Gastroesophageal sphincter (tissue), 4 donors: ENCODE measurements at regions not wholly inside any gene's neighbourhood (a gene's known extent, or its start where the extent isn't known, plus 50 kb on each side); places are given as distances from the start of the nearest gene placed in this dataset.

ENCODE experiments used
- ATAC-seq: fragments of 150-250 bp; one replicate; pipeline ENCODE4 v1.9.1; 2016; ENCODE audit warnings: mild to moderate bottlenecking, moderate library complexity
- H3K27ac ChIP-seq, 4 donors: fragments of 200-600 bp; sonication (generic) in 3 of 4; 1 replicate in 3 of 4; 2 replicates in 1 of 4; pipeline ENCODE4 v1.5.1; 2016 to 2019
- H3K27me3 ChIP-seq: fragments of 200-600 bp; sonication (generic); one replicate; pipeline ENCODE4 v1.5.1; 2019
- H3K36me3 ChIP-seq, 2 donors: fragments of 200-600 bp; sonication (generic); one replicate each; pipeline ENCODE4 v1.5.1; 2019; ENCODE audit warnings: control low read depth in 1 of 2
- H3K4me1 ChIP-seq, 3 donors: fragments of 200-600 bp; sonication (generic); 1 replicate in 2 of 3; 2 replicates in 1 of 3; pipeline ENCODE4 v1.5.1; 2016 to 2019; ENCODE audit warnings: control low read depth in 2 of 3
- H3K4me3 ChIP-seq, 2 donors: fragments of 200-600 bp; sonication (generic); one replicate each; pipeline ENCODE4 v1.5.1; 2019; ENCODE audit warnings: mild to moderate bottlenecking in 1 of 2, moderate library complexity in 1 of 2
- H3K9me3 ChIP-seq, 3 donors: fragments of 200-600 bp; sonication (generic); one replicate each; pipeline ENCODE4 v1.5.1; 2017 to 2019; ENCODE audit warnings: control low read depth in 2 of 3
- EP300 ChIP-seq: sonication (generic); formaldehyde crosslinking; IDR thresholded peaks from one replicate; pipeline ENCODE4 v1.6.1; 2017; ENCODE audit warnings: antibody characterized with exemption, mild to moderate bottlenecking
- POLR2A ChIP-seq, 2 donors: fragments of 450-650 bp; IDR thresholded peaks; one replicate each; pipeline ENCODE4 v1.6.1; 2017; ENCODE audit warnings: antibody characterized with exemption in 2 of 2, mild to moderate bottlenecking in 2 of 2, moderate library complexity in 1 of 2
- POLR2AphosphoS5 ChIP-seq: sonication (generic); formaldehyde crosslinking; IDR thresholded peaks from one replicate; pipeline ENCODE4 v1.6.1; 2017; ENCODE audit warnings: antibody characterized with exemption
- WGBS, 2 donors: methylation state at CpG; one replicate each; pipeline ENCODE4 v1.1.5; 2018; ENCODE audit warnings: low coverage in 1 of 2; 5-methylcytosine and 5-hydroxymethylcytosine counted together
- TF ChIP-seq, protein P1 (sequence below), 4 experiments: fragments of 200-600 bp in 2 of 4; fragments of 450-650 bp in 2 of 4; sonication (generic) in 1 of 4; IDR thresholded peaks; one replicate each; pipeline ENCODE4 v1.5.1; 2017 to 2019; ENCODE audit warnings: antibody characterized with exemption in 4 of 4, mild to moderate bottlenecking in 2 of 4, moderate library complexity in 2 of 4

DNA sequence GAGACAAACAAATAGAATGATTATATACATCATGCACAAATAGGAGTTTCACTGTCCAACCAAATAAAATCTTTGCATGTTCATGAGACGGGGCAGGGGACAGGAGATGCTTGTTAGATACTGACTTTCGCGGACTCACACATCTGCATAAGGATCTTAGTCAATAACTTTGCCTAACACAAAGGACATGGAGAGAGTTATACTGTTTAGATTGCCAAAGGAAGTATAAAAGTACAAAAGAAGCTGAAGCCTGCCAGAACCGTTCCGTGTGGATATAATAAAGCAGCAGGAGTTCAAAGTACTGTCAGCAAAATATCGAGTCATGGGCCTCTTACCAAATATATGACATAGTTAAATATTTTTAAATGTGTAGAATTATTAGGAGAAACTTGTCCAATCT, 1148.4 kb downstream of the EFNA5 start:
- Histone ChIP-seq H3K9me3 (no peaks in the 10 kb centered on the region), H3K4me3 (no peak overlapping the region), H3K27me3 (no peaks in the 10 kb centered on the region), H3K36me3 (no peaks in the 10 kb centered on the region), H3K27ac (no peak overlapping the region), H3K4me1 (no peaks in the 10 kb centered on the region)
- 33 to 35% methylated on average over 6 of the region's 6 CpGs for WGBS, 2 donors
- TF ChIP-seq EP300 (no peak), POLR2AphosphoS5 (no peak), POLR2A (IDR thresholded peaks at IDR 0.05) (no peak)
- TF ChIP-seq, protein P1, sequence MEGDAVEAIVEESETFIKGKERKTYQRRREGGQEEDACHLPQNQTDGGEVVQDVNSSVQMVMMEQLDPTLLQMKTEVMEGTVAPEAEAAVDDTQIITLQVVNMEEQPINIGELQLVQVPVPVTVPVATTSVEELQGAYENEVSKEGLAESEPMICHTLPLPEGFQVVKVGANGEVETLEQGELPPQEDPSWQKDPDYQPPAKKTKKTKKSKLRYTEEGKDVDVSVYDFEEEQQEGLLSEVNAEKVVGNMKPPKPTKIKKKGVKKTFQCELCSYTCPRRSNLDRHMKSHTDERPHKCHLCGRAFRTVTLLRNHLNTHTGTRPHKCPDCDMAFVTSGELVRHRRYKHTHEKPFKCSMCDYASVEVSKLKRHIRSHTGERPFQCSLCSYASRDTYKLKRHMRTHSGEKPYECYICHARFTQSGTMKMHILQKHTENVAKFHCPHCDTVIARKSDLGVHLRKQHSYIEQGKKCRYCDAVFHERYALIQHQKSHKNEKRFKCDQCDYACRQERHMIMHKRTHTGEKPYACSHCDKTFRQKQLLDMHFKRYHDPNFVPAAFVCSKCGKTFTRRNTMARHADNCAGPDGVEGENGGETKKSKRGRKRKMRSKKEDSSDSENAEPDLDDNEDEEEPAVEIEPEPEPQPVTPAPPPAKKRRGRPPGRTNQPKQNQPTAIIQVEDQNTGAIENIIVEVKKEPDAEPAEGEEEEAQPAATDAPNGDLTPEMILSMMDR (IDR thresholded peaks at IDR 0.05) = no peak
- no peak for ATAC-seq

DNA sequence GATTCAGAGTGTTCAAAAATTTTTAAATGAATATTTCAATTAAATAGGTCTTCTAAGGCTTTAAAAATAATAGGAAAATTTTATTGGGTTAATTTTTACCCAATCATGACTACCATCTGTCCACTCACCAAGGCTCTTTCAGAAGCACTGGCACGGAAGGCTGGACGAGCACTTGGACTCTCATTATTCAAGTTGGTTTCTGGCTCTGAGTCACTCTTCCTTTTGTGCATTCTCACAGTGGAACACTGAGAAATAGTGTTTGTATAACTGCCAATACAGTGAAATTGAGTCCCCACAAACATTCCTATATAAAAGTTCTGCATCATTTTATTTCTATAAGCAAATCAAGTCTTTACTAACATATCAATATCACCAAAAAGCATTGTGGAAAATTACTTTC, 1149.0 kb downstream of the EFNA5 start:
- H3K9me3 ChIP-seq = no peaks in the 10 kb centered on the region
- H3K4me1 ChIP-seq = no peaks in the 10 kb centered on the region
- H3K36me3 ChIP-seq = no peaks in the 10 kb centered on the region
- 22% methylated on average over 2 of the region's 2 CpGs for WGBS, 2 donors
- no peaks in the 10 kb centered on the region for H3K27me3 ChIP-seq
- H3K27ac ChIP-seq = no peak overlapping the region
- TF ChIP-seq POLR2AphosphoS5 (no peak), EP300 (no peak), POLR2A (IDR thresholded peaks at IDR 0.05) (no peak)
- TF ChIP-seq, protein P1 (IDR thresholded peaks at IDR 0.05) = no peak
- no peak overlapping the region for H3K4me3 ChIP-seq
- ATAC-seq = no peak

DNA sequence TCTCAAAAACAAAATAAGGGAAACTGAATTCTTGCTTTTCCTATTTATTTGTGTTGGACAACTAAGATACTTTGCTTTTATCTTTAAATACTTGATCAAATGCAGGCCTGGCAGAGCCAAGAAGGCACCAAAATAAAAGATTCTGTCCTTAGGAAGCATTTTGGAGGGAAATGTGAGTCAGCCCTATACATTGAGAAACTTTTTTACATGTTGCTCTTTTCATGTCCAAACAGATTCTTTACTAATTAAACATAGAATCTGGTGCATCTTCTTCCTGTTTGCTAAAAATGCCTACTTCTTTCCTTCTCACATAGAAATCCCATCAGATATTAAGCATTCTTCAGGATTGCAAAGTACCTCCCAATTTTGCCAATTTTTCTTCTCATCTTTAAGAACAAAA, 1160.4 kb downstream of the EFNA5 start:
- Histone ChIP-seq H3K36me3 (no peaks in the 10 kb centered on the region), H3K9me3 (peaks cover 0 to 5% (median 0%) of the 10 kb centered on the region in 3 donors), H3K4me1 (no peaks in the 10 kb centered on the region), H3K27ac (no peak overlapping the region), H3K27me3 (no peaks in the 10 kb centered on the region), H3K4me3 (no peak overlapping the region)
- no peak for ATAC-seq
- TF ChIP-seq, protein P1 (IDR thresholded peaks at IDR 0.05) = no peak
- TF ChIP-seq POLR2A (IDR thresholded peaks at IDR 0.05) = no peak

DNA sequence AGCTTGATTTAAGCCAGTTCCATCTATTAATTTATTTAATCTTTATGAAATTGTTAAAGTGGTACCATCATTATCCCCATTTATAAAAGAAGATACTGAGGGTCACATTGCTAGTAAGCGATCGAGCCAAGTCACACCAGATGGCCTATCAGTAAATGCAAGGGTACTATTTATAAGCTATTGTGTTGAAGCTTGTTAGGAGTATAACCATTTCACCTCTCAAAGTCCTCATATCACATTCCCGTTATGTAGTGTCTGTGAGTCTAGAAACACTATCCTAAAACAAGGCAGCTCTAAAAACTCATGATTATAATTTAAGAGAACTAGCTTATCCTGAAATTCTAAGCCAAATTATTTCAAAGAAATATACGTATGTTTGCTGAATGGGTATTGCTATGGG, 1161.8 kb downstream of the EFNA5 start:
- Histone ChIP-seq H3K9me3 (peaks cover 0 to 5% (median 0%) of the 10 kb centered on the region in 3 donors), H3K4me1 (no peaks in the 10 kb centered on the region), H3K36me3 (no peaks in the 10 kb centered on the region), H3K4me3 (no peak overlapping the region), H3K27ac (no peak overlapping the region), H3K27me3 (no peaks in the 10 kb centered on the region)
- 85 to 93% methylated on average over 4 of the region's 4 CpGs for WGBS, 2 donors
- no peak for TF ChIP-seq POLR2AphosphoS5
- TF ChIP-seq POLR2A (IDR thresholded peaks at IDR 0.05) = no peak
- TF ChIP-seq, protein P1 (IDR thresholded peaks at IDR 0.05) = no peak
- no peak for TF ChIP-seq EP300
- no peak for ATAC-seq

DNA sequence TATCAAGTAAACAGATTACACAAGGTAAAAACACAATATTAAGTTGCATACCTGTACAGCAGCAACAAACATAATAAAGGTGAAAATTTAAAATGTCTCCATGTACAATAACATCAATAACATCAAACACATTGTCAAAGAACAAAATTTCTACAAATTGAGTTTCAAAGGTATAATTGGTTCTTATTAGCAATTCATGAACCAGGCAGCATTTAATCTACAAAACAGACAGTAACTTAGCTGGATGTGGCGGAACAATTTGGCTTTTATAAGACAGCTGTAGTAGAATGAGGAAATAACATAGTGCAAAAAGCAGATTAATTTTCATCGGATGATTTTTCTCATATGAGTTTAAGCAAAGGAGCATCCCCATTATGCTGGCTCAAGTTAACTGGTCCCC, 1176.8 kb downstream of the EFNA5 start:
- 95 to 100% methylated on average over 2 of the region's 2 CpGs for WGBS, 2 donors
- Histone ChIP-seq H3K9me3 (no peaks in the 10 kb centered on the region), H3K4me1 (no peaks in the 10 kb centered on the region), H3K27ac (no peak overlapping the region), H3K27me3 (no peaks in the 10 kb centered on the region), H3K36me3 (no peaks in the 10 kb centered on the region), H3K4me3 (no peak overlapping the region)
- TF ChIP-seq, protein P1 (IDR thresholded peaks at IDR 0.05) = no peak
- TF ChIP-seq EP300 = no peak
- no peak for TF ChIP-seq POLR2A (IDR thresholded peaks at IDR 0.05)
- TF ChIP-seq POLR2AphosphoS5 = no peak
- no peak for ATAC-seq
